ENCODE measurements at regions not wholly inside any gene's neighbourhood (a gene's known extent, or its start where the extent isn't known, plus 50 kb on each side); places are given as distances from the start of the nearest gene placed in this dataset.

DNA sequence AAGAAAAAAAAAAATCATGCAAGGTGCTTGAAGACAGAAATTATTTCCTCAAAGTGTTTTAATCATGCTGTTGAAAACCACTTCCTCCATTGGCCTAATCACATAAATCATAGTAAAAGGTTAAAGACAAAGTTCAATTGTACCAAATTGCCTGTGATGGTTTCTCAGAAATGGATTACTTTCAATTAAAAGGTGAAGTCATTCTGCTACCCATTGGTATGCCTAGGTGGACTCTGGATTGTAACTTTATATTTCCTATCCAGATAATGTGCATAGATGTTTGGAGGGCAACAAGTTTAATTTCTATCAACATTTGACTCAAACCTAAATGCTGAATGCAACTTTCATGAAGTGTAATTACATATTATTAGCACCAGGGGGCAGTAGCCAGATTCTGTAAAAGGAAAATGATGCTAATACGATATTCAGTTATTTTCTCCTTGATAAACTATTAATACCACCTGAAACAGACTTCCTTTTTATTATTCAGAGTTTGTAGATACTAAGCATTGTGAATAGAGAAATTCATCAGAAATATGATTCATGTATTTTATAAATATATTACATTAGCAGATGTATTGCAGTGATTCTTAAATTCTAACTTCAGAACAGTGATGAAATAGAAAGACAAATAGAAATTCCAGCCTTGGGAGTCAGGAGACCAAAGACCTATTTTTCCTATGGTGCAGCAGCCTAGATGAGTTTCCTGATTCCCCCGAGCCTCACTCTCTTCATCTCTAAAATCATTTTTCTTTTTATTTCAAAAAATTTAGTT, 148.2 kb downstream of the CAAP1 start:
- no peak for DNase-seq (ENCODE audit: low read depth)
- TF ChIP-seq, protein P1, sequence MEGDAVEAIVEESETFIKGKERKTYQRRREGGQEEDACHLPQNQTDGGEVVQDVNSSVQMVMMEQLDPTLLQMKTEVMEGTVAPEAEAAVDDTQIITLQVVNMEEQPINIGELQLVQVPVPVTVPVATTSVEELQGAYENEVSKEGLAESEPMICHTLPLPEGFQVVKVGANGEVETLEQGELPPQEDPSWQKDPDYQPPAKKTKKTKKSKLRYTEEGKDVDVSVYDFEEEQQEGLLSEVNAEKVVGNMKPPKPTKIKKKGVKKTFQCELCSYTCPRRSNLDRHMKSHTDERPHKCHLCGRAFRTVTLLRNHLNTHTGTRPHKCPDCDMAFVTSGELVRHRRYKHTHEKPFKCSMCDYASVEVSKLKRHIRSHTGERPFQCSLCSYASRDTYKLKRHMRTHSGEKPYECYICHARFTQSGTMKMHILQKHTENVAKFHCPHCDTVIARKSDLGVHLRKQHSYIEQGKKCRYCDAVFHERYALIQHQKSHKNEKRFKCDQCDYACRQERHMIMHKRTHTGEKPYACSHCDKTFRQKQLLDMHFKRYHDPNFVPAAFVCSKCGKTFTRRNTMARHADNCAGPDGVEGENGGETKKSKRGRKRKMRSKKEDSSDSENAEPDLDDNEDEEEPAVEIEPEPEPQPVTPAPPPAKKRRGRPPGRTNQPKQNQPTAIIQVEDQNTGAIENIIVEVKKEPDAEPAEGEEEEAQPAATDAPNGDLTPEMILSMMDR (conservative IDR thresholded peaks at IDR 0.05; ENCODE audit: low read depth, low read length): peak; percentile 59
- H3K4me3 ChIP-seq (ENCODE audit: low read length): no peak overlapping the region

DNA sequence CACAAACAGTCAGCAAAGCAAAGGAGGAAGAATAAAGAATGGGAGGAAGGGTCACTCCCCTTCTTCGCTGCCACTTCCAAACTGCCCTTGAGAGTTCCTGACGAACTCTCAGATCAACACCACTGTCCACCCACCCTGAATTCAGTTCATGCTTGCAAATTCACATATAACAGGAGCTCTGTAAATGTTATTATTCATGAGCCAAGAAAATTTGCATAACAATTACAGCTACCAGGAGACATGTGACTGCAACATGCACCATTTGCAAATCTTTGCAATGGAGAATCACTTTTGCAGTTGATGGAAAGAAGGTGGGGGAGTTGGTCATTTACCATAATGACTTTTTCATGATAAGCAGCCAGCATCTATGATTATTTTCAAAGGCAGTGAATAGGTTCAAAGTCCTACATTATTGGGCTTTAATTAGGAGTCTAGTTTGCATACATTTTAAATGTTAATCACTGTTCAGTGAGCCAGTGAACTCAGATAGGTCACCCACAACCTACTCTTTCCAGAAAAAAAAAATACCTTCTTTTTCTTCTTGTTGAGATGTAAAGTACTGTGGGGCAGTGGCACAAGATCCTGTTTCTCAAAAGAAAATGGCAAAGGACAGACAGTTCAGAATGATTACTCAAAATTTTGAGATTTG, 149.7 kb downstream of the CAAP1 start:
- TF ChIP-seq, protein P1 (conservative IDR thresholded peaks at IDR 0.05; ENCODE audit: low read depth, low read length): no peak
- no peak for DNase-seq (ENCODE audit: low read depth)
- H3K4me3 ChIP-seq (ENCODE audit: low read length): no peak overlapping the region

DNA sequence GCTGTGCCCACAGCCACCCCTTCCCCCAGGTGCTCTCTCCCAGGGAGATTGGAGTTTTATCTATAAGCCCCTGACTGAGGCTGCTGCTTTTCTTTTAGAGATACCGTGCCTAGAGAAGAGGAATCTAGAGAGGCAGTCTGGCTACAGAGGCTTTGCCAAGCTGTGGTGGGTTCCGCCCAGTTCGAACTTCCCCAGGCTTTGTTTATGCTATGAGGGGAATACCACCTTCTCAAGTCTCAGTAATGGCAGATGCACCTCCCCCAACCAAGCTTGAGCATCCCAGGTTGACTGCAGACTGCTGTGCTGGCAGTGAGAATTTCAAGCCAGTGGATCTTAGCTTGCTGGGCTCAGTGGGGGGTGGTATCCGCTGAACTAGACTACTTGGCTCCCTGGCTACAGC, 157.4 kb downstream of the CAAP1 start:
- no peak for DNase-seq (ENCODE audit: low read depth)
- H3K4me3 ChIP-seq (ENCODE audit: low read length): no peak overlapping the region
- TF ChIP-seq, protein P1 (conservative IDR thresholded peaks at IDR 0.05; ENCODE audit: low read depth, low read length): no peak

DNA sequence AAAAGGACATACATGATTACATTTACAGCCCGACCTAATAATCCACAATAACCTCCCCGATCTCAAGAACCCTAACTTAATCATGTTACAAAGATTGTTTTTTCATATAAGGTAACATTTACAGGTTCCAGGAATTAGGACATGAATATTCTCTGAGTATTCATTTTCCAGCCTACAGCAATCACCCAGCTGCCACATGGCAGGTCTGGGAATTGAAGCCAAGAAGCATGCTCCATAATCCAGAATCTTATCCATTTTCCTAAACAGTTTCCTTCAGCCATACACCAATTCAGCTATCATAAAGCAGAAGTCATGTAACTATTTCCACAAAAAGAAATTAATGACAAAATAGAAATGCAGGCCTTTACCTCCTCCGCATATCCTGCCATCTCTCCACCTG, 163.4 kb downstream of the CAAP1 start:
- no peak overlapping the region for H3K4me3 ChIP-seq (ENCODE audit: low read length)
- TF ChIP-seq, protein P1 (conservative IDR thresholded peaks at IDR 0.05; ENCODE audit: low read depth, low read length): no peak
- no peak for DNase-seq (ENCODE audit: low read depth)

DNA sequence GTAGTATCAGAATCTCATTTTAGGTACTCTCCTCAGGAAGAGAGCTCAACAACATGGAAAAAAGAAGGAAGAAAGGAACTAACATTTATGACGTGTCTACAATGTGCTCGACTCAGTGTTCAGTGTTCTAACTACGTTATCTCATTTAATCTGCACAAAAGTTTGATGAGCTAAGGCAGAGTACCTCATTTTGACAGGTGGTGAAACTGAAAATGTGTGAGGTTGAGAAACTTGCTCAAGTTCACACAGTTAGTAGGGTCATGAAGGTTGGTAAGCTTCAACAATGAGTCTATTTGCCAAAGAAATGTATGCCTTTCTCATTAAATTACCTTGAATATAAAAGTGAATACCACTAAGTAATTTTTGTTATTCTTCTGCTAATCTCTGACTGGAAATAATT, 165.1 kb downstream of the CAAP1 start:
- TF ChIP-seq, protein P1 (conservative IDR thresholded peaks at IDR 0.05; ENCODE audit: low read depth, low read length): no peak

DNA sequence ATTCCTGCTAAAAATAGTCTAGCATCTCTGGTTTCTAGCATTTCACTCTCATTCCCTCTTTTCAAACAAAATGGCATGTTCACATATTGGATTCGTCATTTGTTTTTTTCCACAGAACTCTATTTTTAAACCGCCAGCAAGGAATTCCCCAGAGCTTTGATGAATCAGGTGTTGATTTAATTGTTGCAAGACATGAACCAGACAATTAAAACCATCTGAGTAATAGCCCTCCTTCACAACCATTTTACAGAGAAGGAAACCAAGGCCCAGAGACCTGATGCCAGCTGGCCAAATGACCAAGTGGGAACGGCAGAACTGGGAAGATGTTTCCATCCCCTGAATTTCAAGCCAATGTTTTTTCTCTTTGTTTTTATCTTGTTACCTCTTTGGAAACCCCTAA, 167.0 kb downstream of the CAAP1 start:
- H3K4me3 ChIP-seq (ENCODE audit: low read length): no peak overlapping the region
- no peak for DNase-seq (ENCODE audit: low read depth)
- TF ChIP-seq, protein P1 (conservative IDR thresholded peaks at IDR 0.05; ENCODE audit: low read depth, low read length): no peak

More for the DNA sequence above, 165.1 kb downstream of the CAAP1 start:
- no peak for DNase-seq (ENCODE audit: low read depth)
- no peak overlapping the region for H3K4me3 ChIP-seq (ENCODE audit: low read length)

DNA sequence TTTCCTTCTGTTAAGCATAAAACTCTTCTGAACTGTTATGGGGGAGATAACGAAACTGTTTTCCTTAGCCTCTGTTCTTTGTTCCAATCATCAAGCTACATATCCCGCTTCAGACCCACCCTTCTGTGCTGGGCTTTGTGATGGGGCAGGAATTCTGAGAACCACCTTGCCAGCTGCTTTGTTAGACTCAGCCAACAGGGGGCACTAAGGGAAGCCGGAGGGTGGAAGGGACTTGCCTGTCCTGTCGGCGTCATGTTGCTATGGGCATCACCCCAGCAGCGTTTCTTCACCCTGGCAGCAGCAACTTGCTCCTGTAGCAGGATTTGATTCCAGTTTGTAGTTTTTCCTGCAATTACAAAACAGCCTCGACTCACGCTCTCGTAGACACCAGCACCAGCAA, 169.1 kb downstream of the CAAP1 start:
- TF ChIP-seq, protein P1 (conservative IDR thresholded peaks at IDR 0.05; ENCODE audit: low read depth, low read length): peak; percentile 68
- DNase-seq (ENCODE audit: low read depth): no peak
- H3K4me3 ChIP-seq (ENCODE audit: low read length): no peak overlapping the region

Data from retinal pigment epithelial cell (primary cell).